ENCODE measurements at regions not wholly inside any gene's neighbourhood (a gene's known extent, or its start where the extent isn't known, plus 50 kb on each side); places are given as distances from the start of the nearest gene placed in this dataset.
A peak's percentile ranks its signal among the peaks of the same experiment; 100 is the strongest.

- TF ChIP-seq ZNF598 (CRISPR knock-in tag; IDR thresholded peaks at IDR 0.05; ENCODE audit: borderline replicate concordance): peak; percentile 50; the same call in 1 of the 2 replicates
- peak; percentile 76 for TF ChIP-seq KAT8 (CRISPR knock-in tag; IDR thresholded peaks at IDR 0.05)
- no peak for TF ChIP-seq ZNF549 (CRISPR knock-in tag; IDR thresholded peaks at IDR 0.05)
- TF ChIP-seq ZFP1 (CRISPR knock-in tag; IDR thresholded peaks at IDR 0.05): peak; percentile 36; the same call in 1 of the 2 replicates
- TF ChIP-seq GATA4 (IDR thresholded peaks at IDR 0.05; ENCODE audit: borderline replicate concordance, low read depth): peak; percentile 100
- TF ChIP-seq FOXP4 (CRISPR knock-in tag; IDR thresholded peaks at IDR 0.05): peak; percentile 98
- peak; percentile 66; the same call in 1 of the 2 replicates for TF ChIP-seq ZNF709 (CRISPR knock-in tag; IDR thresholded peaks at IDR 0.05)
- peak; percentile 52; the same call in 1 of the 2 replicates for TF ChIP-seq ZBTB8A (CRISPR knock-in tag; IDR thresholded peaks at IDR 0.05; ENCODE audit: borderline replicate concordance, low read depth)
- TF ChIP-seq ZNF616 (CRISPR knock-in tag; IDR thresholded peaks at IDR 0.05; ENCODE audit: low read depth): no peak
- TF ChIP-seq ZNF740 (CRISPR knock-in tag; IDR thresholded peaks at IDR 0.05): no peak
- no peak for TF ChIP-seq ZNF225 (CRISPR knock-in tag; IDR thresholded peaks at IDR 0.05)
- peak; percentile 96 for TF ChIP-seq HMG20A (CRISPR knock-in tag; IDR thresholded peaks at IDR 0.05; ENCODE audit: borderline replicate concordance)
- TF ChIP-seq ZBTB44 (CRISPR knock-in tag; IDR thresholded peaks at IDR 0.05): no peak; the same call in 1 of the 2 replicates
- peak; percentile 41; the same call in 1 of the 2 replicates for TF ChIP-seq ZNF619 (CRISPR knock-in tag; IDR thresholded peaks at IDR 0.05)
- peak; percentile 85 for TF ChIP-seq NR2C2 (CRISPR knock-in tag; IDR thresholded peaks at IDR 0.05; ENCODE audit: borderline replicate concordance)
- TF ChIP-seq ZBTB20 (CRISPR knock-in tag; IDR thresholded peaks at IDR 0.05; ENCODE audit: borderline replicate concordance, low read depth): peak; percentile 88; the same call in 1 of the 2 replicates
- no peak; the same call in 1 of the 2 replicates for TF ChIP-seq GTF2F1 (IDR thresholded peaks at IDR 0.05; ENCODE audit: low read length)
- TF ChIP-seq MTF1 (CRISPR knock-in tag; IDR thresholded peaks at IDR 0.05): no peak
- TF ChIP-seq REXO4 (CRISPR knock-in tag; IDR thresholded peaks at IDR 0.05; ENCODE audit: borderline replicate concordance): no peak
- peak; percentile 38; the same call in 1 of the 2 replicates for TF ChIP-seq BORCS8-MEF2B (CRISPR knock-in tag; IDR thresholded peaks at IDR 0.05)
- no peak for TF ChIP-seq SCMH1 (CRISPR knock-in tag; IDR thresholded peaks at IDR 0.05; ENCODE audit: borderline replicate concordance)
- TF ChIP-seq AHR (CRISPR knock-in tag; IDR thresholded peaks at IDR 0.05): peak; percentile 42; the same call in 1 of the 2 replicates
- TF ChIP-seq PLRG1 (conservative IDR thresholded peaks at IDR 0.05): no peak
- peak; percentile 91 for TF ChIP-seq SNAPC2 (CRISPR knock-in tag; IDR thresholded peaks at IDR 0.05)
- TF ChIP-seq MTA1 (CRISPR knock-in tag; IDR thresholded peaks at IDR 0.05; ENCODE audit: borderline replicate concordance): peak; percentile 89
- no peak for TF ChIP-seq ZNF367 (CRISPR knock-in tag; IDR thresholded peaks at IDR 0.05; ENCODE audit: borderline replicate concordance)
- TF ChIP-seq ZNF644 (CRISPR knock-in tag; IDR thresholded peaks at IDR 0.05; ENCODE audit: low read depth): peak; percentile 50
- TF ChIP-seq ATF1 (CRISPR knock-in tag; IDR thresholded peaks at IDR 0.05): peak; percentile 75
- TF ChIP-seq ZNF124 (CRISPR knock-in tag; IDR thresholded peaks at IDR 0.05): no peak; the same call in 1 of the 2 replicates
Observed at GRCh38 chr9:682633-683508, 158.6 kb upstream of the DMRT1 start (continued).

All from HepG2 (cell line).